Parathyroid adenoma (tissue), 2 donors: ENCODE measurements at regions not wholly inside any gene's neighbourhood (a gene's known extent, or its start where the extent isn't known, plus 50 kb on each side); places are given as distances from the start of the nearest gene placed in this dataset.

Experiments
- H2AFZ ChIP-seq: fragments of 300-600 bp; sonication (generic); one replicate; pipeline ENCODE4 v1.7.0; 2017; ENCODE audit warnings: antibody characterized with exemption, mild to moderate bottlenecking
- H3K27ac ChIP-seq: fragments of 300-600 bp; sonication (generic); one replicate; pipeline ENCODE4 v1.7.0; 2017
- H3K27me3 ChIP-seq: fragments of 300-600 bp; sonication (generic); one replicate; pipeline ENCODE4 v1.7.0; 2017; ENCODE audit warnings: low read length; ENCODE audit not compliant: control insufficient read depth, insufficient read depth
- H3K36me3 ChIP-seq: fragments of 300-600 bp; sonication (generic); one replicate; pipeline ENCODE4 v1.7.0; 2017; ENCODE audit warnings: low read length; ENCODE audit not compliant: control insufficient read depth, insufficient read depth
- H3K4me1 ChIP-seq: fragments of 300-600 bp; sonication (generic); one replicate; pipeline ENCODE4 v1.7.0; 2017; ENCODE audit warnings: control low read depth
- H3K4me2 ChIP-seq: fragments of 300-600 bp; sonication (generic); one replicate; pipeline ENCODE4 v1.7.0; 2017; ENCODE audit warnings: low read length
- H3K4me3 ChIP-seq: fragments of 300-600 bp; sonication (generic); one replicate; pipeline ENCODE4 v1.7.0; 2017; ENCODE audit warnings: low read depth, low read length
- H3K79me2 ChIP-seq: fragments of 300-600 bp; sonication (generic); one replicate; pipeline ENCODE4 v1.7.0; 2017; ENCODE audit warnings: control low read depth
- H3K9ac ChIP-seq: fragments of 300-600 bp; sonication (generic); one replicate; pipeline ENCODE4 v1.7.0; 2017; ENCODE audit warnings: mild to moderate bottlenecking
- H3K9me3 ChIP-seq: fragments of 300-600 bp; sonication (generic); one replicate; pipeline ENCODE4 v1.7.0; 2017; ENCODE audit warnings: low read length; ENCODE audit not compliant: control insufficient read depth
- CTCF ChIP-seq: fragments of 300-600 bp; sonication (generic); IDR thresholded peaks from one replicate; pipeline ENCODE4 v1.7.0; 2017; ENCODE audit warnings: antibody characterized with exemption, mild to moderate bottlenecking
- donor health status: primary hyperparathyroidism.

GRCh38 chr2:48249631-48250473 lies 64.6 kb upstream of the FOXN2 start:
- H3K36me3 ChIP-seq = no peaks in the 10 kb centered on the region
- peak overlapping the region; percentile 19 for H2AFZ ChIP-seq
- H3K9me3 ChIP-seq = no peaks in the 10 kb centered on the region
- peak overlapping the region; percentile 35 for H3K4me2 ChIP-seq
- H3K4me1 ChIP-seq = no peaks in the 10 kb centered on the region
- no peaks in the 10 kb centered on the region for H3K27me3 ChIP-seq
- H3K9ac ChIP-seq = no peak overlapping the region
- H3K79me2 ChIP-seq = no peaks in the 10 kb centered on the region
- no peak overlapping the region for H3K4me3 ChIP-seq
- no peak overlapping the region for H3K27ac ChIP-seq
- no peak for TF ChIP-seq CTCF

GRCh38 chr2:48250474-48250844 lies 64.0 kb upstream of the FOXN2 start:
- Histone ChIP-seq H3K4me1 (no peaks in the 10 kb centered on the region), H3K4me3 (no peak overlapping the region), H3K27ac (no peak overlapping the region), H3K9me3 (no peaks in the 10 kb centered on the region), H3K9ac (no peak overlapping the region), H3K36me3 (no peaks in the 10 kb centered on the region), H3K79me2 (no peaks in the 10 kb centered on the region), H2AFZ (no peak overlapping the region), H3K27me3 (no peaks in the 10 kb centered on the region), H3K4me2 (no peak overlapping the region)
- TF ChIP-seq CTCF = no peak

- H3K27ac ChIP-seq = no peak overlapping the region
- H3K36me3 ChIP-seq = no peaks in the 10 kb centered on the region
- H3K79me2 ChIP-seq = no peaks in the 10 kb centered on the region
- H3K4me1 ChIP-seq = no peaks in the 10 kb centered on the region
- no peak overlapping the region for H2AFZ ChIP-seq
- no peak for TF ChIP-seq CTCF
- H3K9me3 ChIP-seq = no peaks in the 10 kb centered on the region
- no peak overlapping the region for H3K4me2 ChIP-seq
- no peaks in the 10 kb centered on the region for H3K27me3 ChIP-seq
- no peak overlapping the region for H3K9ac ChIP-seq
- H3K4me3 ChIP-seq = no peak overlapping the region
Measured at GRCh38 chr2:48250943-48251342, 63.5 kb upstream of the FOXN2 start.

GRCh38 chr2:48251437-48252148 lies 62.9 kb upstream of the FOXN2 start:
- Histone ChIP-seq H3K36me3 (no peaks in the 10 kb centered on the region), H3K27ac (no peak overlapping the region), H3K4me1 (no peaks in the 10 kb centered on the region), H3K27me3 (no peaks in the 10 kb centered on the region), H3K4me2 (no peak overlapping the region), H2AFZ (no peak overlapping the region), H3K79me2 (no peaks in the 10 kb centered on the region), H3K9me3 (no peaks in the 10 kb centered on the region), H3K9ac (no peak overlapping the region), H3K4me3 (no peak overlapping the region)
- TF ChIP-seq CTCF = no peak
